Sigmoid colon (tissue), 4 donors: ENCODE measurements at regions not wholly inside any gene's neighbourhood (a gene's known extent, or its start where the extent isn't known, plus 50 kb on each side); places are given as distances from the start of the nearest gene placed in this dataset.

Experiments
- EP300 ChIP-seq, 4 donors: sonication (generic); formaldehyde crosslinking; IDR thresholded peaks; one replicate each; pipeline ENCODE4 v1.6.1; 2017; ENCODE audit warnings: antibody characterized with exemption in 4 of 4
- POLR2A ChIP-seq, 2 donors: fragments of 450-650 bp; IDR thresholded peaks; one replicate each; pipeline ENCODE4 v1.6.1; 2016; ENCODE audit warnings: antibody characterized with exemption in 2 of 2, mild to moderate bottlenecking in 2 of 2, moderate library complexity in 2 of 2
- POLR2AphosphoS5 ChIP-seq, 4 donors: sonication (generic); formaldehyde crosslinking; IDR thresholded peaks; one replicate each; pipeline ENCODE4 v1.6.1; 2017; ENCODE audit warnings: antibody characterized with exemption in 4 of 4
- TF ChIP-seq, protein P1 (sequence below), 4 experiments: fragments of 450-650 bp in 3 of 4; fragments of 200-600 bp in 1 of 4; IDR thresholded peaks; one replicate each; pipeline ENCODE4 v1.5.1; 2016 to 2019; ENCODE audit warnings: antibody characterized with exemption in 4 of 4, mild to moderate bottlenecking in 3 of 4, moderate library complexity in 2 of 4

- TF ChIP-seq, protein P1, sequence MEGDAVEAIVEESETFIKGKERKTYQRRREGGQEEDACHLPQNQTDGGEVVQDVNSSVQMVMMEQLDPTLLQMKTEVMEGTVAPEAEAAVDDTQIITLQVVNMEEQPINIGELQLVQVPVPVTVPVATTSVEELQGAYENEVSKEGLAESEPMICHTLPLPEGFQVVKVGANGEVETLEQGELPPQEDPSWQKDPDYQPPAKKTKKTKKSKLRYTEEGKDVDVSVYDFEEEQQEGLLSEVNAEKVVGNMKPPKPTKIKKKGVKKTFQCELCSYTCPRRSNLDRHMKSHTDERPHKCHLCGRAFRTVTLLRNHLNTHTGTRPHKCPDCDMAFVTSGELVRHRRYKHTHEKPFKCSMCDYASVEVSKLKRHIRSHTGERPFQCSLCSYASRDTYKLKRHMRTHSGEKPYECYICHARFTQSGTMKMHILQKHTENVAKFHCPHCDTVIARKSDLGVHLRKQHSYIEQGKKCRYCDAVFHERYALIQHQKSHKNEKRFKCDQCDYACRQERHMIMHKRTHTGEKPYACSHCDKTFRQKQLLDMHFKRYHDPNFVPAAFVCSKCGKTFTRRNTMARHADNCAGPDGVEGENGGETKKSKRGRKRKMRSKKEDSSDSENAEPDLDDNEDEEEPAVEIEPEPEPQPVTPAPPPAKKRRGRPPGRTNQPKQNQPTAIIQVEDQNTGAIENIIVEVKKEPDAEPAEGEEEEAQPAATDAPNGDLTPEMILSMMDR (IDR thresholded peaks at IDR 0.05), result no peak
- TF ChIP-seq POLR2AphosphoS5 (IDR thresholded peaks at IDR 0.05), result no peak
- TF ChIP-seq POLR2A (IDR thresholded peaks at IDR 0.05), result no peak
- TF ChIP-seq EP300 (IDR thresholded peaks at IDR 0.05), result no peak
Observed at GRCh38 chr13:107070792-107071191, 502.9 kb upstream of the ARGLU1 start.
